Lower lobe of right lung (tissue), 2 donors: ENCODE measurements at regions not wholly inside any gene's neighbourhood (a gene's known extent, or its start where the extent isn't known, plus 50 kb on each side); places are given as distances from the start of the nearest gene placed in this dataset. TPM values are rescaled to one million over a fixed set of nuclear protein-coding genes. Genes with fewer than 3 reads are reported as not detected.

Source experiments
- ATAC-seq, 2 donors: fragments of 200-7000 bp; cut with Tn5 transposase; one replicate each; pipeline ENCODE4 v1.9.1; 2020 to 2022; ENCODE audit warnings: mild to moderate bottlenecking in 2 of 2, moderate library complexity in 2 of 2
- DNase-seq: peaks from one replicate; pipeline ENCODE4 v3.0.0-alpha.2; 2020
- H3K27ac ChIP-seq: fragments of 200-600 bp; one replicate; pipeline ENCODE4 v1.8.0; 2022
- H3K27me3 ChIP-seq: fragments of 200-600 bp; one replicate; pipeline ENCODE4 v1.8.0; 2022; ENCODE audit warnings: low read depth
- H3K36me3 ChIP-seq: fragments of 200-600 bp; one replicate; pipeline ENCODE4 v1.8.0; 2022; ENCODE audit warnings: mild to moderate bottlenecking
- H3K4me1 ChIP-seq: fragments of 200-600 bp; one replicate; pipeline ENCODE4 v1.8.0; 2022
- H3K4me3 ChIP-seq: fragments of 200-600 bp; one replicate; pipeline ENCODE4 v1.8.0; 2022; ENCODE audit warnings: mild to moderate bottlenecking
- H3K9me3 ChIP-seq: fragments of 200-600 bp; one replicate; pipeline ENCODE4 v1.8.0; 2022
- CTCF ChIP-seq: fragments of 200-600 bp; IDR thresholded peaks from one replicate; pipeline ENCODE4 v1.8.0; 2022; ENCODE audit warnings: antibody characterized with exemption, mild to moderate bottlenecking
- intact Hi-C: fragments of 100-400 bp; cut with DNase I; formaldehyde crosslinking; loops from one replicate; pipeline ENCODE4 v1.11.0; 2022
- microRNA-seq: library from miRNA; unstranded; fragments of <30 nt; microRNA quantifications from one replicate; pipeline ENCODE4 v1.2.0, GENCODE V29; 2020; ENCODE audit warnings: borderline number of aligned reads
- donor health status: DM: no; HTN: yes; CAD: no; lungs with severe emphysema.

GRCh38 chrX:77396781-77397180, 50.4 kb upstream of the FGF16 start:
- Histone ChIP-seq H3K27me3 (no peaks in the 10 kb centered on the region), H3K4me3 (no peak overlapping the region), H3K27ac (no peak overlapping the region), H3K9me3 (no peaks in the 10 kb centered on the region), H3K36me3 (no peaks in the 10 kb centered on the region), H3K4me1 (no peaks in the 10 kb centered on the region)
- intact Hi-C loops = no loop called here
- no peak for TF ChIP-seq CTCF
- DNase-seq = no peak
- no peak for ATAC-seq

Small RNA genes in the stretch of these regions (microRNA-seq; reads per million reads assigned to microRNA genes)
- gene MIR325 (not detected), gene MIR384 (not detected)
